ENCODE measurements at regions not wholly inside any gene's neighbourhood (a gene's known extent, or its start where the extent isn't known, plus 50 kb on each side); places are given as distances from the start of the nearest gene placed in this dataset.

DNA sequence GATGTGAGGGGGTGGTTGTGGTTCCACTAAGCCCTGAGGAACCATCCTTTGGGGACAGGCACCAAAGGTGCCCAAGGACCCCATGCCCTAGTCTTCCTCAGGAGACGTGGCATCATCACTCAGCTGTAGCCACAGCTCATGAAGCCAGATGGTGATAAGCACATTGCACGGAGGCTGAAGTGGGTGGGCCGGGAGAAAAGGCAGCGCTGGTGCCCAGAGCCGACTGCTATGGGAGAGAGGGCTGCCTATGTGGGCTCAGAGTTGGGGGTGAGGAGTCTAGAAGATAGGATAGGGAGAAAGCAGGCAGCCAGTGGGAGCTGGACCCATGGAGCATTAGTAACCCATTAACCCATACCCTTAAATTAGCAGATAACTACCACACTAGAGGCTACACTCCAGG lies 325.3 kb downstream of the RPS24 start:
- intact Hi-C loops (cut with micrococcal nuclease): no loop called here

DNA sequence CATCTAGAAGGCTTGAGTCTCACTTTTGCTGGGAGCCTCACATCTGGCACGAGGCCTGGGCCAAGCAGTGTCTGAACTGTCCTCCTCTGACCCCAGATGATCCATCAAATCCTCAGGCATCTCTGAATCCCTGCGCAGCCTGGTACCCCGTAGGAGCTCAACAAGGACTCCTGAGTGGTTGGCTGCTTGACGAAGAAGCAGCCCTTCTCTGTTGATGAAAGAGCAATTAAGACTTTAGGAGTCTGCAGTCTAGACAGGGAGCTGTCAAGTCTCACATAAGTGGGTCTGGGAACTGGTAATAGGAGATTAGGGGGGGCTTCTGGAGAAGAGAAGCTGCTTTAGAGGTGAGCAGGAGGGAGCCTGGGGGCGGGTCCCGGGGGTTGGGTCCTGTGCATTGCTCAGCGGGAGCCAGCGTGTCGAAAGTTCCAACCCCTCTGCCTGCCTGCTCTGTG lies 326.0 kb downstream of the RPS24 start:
- H3K9me3 Mint-ChIP-seq: no peaks in the 10 kb centered on the region
- no peak for DNase-seq
- H3K4me3 Mint-ChIP-seq: no peak overlapping the region
- H3K4me1 Mint-ChIP-seq (ENCODE audit: low read depth): peaks cover 13% of the 10 kb centered on the region
- no peak overlapping the region for H3K27ac Mint-ChIP-seq
- H3K36me3 Mint-ChIP-seq (ENCODE audit: low read depth): no peaks in the 10 kb centered on the region
- CTCF ChIA-PET: interaction anchor here (1.6 kb wide), 1 partner anchor 312 kb away, joined by 4 read pairs; no protein-coding TSS in a partner anchor
- no peaks in the 10 kb centered on the region for H3K27me3 Mint-ChIP-seq (ENCODE audit: low read depth)
- intact Hi-C loops (cut with micrococcal nuclease): no loop called here

More for the DNA sequence above, 325.3 kb downstream of the RPS24 start:
- no peaks in the 10 kb centered on the region for H3K9me3 Mint-ChIP-seq
- H3K4me3 Mint-ChIP-seq: no peak overlapping the region
- H3K4me1 Mint-ChIP-seq (ENCODE audit: low read depth): peaks cover 13% of the 10 kb centered on the region
- no peak overlapping the region for H3K27ac Mint-ChIP-seq
- H3K27me3 Mint-ChIP-seq (ENCODE audit: low read depth): no peaks in the 10 kb centered on the region
- no peaks in the 10 kb centered on the region for H3K36me3 Mint-ChIP-seq (ENCODE audit: low read depth)
- CTCF ChIA-PET: no interaction called here
- DNase-seq: no peak

- CTCF ChIA-PET: interaction anchor here (1.6 kb wide), 1 partner anchor 313 kb away, joined by 4 read pairs; no protein-coding TSS in a partner anchor
- H3K4me3 Mint-ChIP-seq: no peak overlapping the region
- H3K9me3 Mint-ChIP-seq: no peaks in the 10 kb centered on the region
- no peak for DNase-seq
- H3K27me3 Mint-ChIP-seq (ENCODE audit: low read depth): no peaks in the 10 kb centered on the region
- H3K27ac Mint-ChIP-seq: no peak overlapping the region
- no peaks in the 10 kb centered on the region for H3K36me3 Mint-ChIP-seq (ENCODE audit: low read depth)
- intact Hi-C loops (cut with micrococcal nuclease): no loop called here
- peaks cover 13% of the 10 kb centered on the region for H3K4me1 Mint-ChIP-seq (ENCODE audit: low read depth)
These were observed 326.6 kb downstream of the RPS24 start for GRCh38 chr10:78360284-78360683.

- Mint-ChIP-seq H3K27me3 (ENCODE audit: low read depth) (no peaks in the 10 kb centered on the region), H3K27ac (no peak overlapping the region), H3K9me3 (no peaks in the 10 kb centered on the region), H3K36me3 (ENCODE audit: low read depth) (no peaks in the 10 kb centered on the region), H3K4me3 (no peak overlapping the region), H3K4me1 (ENCODE audit: low read depth) (peaks cover 13% of the 10 kb centered on the region)
- peak; percentile 14 for DNase-seq
- CTCF ChIA-PET: interaction anchor here (1.6 kb wide), 1 partner anchor 313 kb away, joined by 4 read pairs; no protein-coding TSS in a partner anchor
- intact Hi-C loops (cut with micrococcal nuclease): no loop called here
These were observed 327.4 kb downstream of the RPS24 start for GRCh38 chr10:78361031-78361430.

DNA sequence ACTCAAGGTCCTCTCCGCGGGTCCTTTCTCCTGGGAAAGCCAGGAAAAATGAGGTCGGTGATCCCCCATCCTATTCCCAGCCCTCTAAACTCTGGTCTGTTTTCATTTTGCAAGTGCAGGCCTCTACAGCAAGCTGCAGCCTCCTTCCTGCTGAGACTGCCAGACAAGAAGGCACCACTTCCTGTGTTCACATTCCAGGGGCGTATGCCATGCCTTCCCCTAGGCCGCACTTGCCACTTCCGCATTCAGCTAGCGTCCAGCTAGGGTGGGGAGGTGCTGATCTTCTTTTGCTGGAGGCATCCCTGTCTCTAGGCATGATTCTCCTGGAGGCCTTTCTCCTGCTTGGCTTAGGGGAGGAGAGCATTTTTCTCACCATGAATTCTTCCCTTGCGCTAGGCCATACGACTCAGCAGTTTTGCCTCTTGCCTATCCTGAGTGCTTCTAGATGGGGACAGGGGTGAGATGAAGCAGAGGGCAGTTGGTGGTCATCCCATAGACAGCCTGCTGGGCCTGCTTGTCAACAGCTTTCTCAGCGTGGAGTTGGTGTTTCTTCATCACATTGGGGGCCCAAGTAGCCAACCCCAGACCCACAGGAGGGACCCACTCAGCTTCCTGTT lies 328.9 kb downstream of the RPS24 start:
- peak; percentile 25 for DNase-seq
- no peak overlapping the region for H3K4me3 Mint-ChIP-seq
- no peaks in the 10 kb centered on the region for H3K36me3 Mint-ChIP-seq (ENCODE audit: low read depth)
- peaks cover 13% of the 10 kb centered on the region for H3K4me1 Mint-ChIP-seq (ENCODE audit: low read depth)
- H3K27me3 Mint-ChIP-seq (ENCODE audit: low read depth): no peaks in the 10 kb centered on the region
- CTCF ChIA-PET: no interaction called here
- peak overlapping the region; percentile 60 for H3K27ac Mint-ChIP-seq
- intact Hi-C loops (cut with micrococcal nuclease): no loop called here
- no peaks in the 10 kb centered on the region for H3K9me3 Mint-ChIP-seq

DNA sequence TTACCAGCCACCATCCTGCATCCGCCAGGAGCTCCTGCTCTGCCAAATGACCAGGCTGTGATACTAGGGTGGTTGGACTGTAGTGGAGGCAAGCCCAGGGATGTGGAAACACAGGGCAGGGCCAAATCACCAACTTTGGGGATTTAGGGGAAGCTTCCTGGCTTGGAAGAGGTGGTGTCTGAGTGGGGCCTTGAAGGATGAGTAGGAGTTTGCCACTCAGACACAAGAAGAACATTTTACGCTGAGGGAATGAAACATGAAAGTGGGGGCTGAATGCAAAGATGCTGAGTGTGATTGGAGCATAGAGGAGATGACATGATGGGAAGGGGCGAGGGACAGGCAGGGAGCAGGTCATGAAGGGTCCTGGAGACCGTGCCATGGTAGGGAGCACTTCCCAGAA lies 329.5 kb downstream of the RPS24 start:
- no peak overlapping the region for H3K4me3 Mint-ChIP-seq
- no peaks in the 10 kb centered on the region for H3K36me3 Mint-ChIP-seq (ENCODE audit: low read depth)
- no peak for DNase-seq
- peaks cover 13% of the 10 kb centered on the region for H3K4me1 Mint-ChIP-seq (ENCODE audit: low read depth)
- intact Hi-C loops (cut with micrococcal nuclease): no loop called here
- H3K9me3 Mint-ChIP-seq: no peaks in the 10 kb centered on the region
- no peaks in the 10 kb centered on the region for H3K27me3 Mint-ChIP-seq (ENCODE audit: low read depth)
- CTCF ChIA-PET: no interaction called here
- H3K27ac Mint-ChIP-seq: no peak overlapping the region

- Mint-ChIP-seq H3K9me3 (no peaks in the 10 kb centered on the region), H3K27me3 (ENCODE audit: low read depth) (no peaks in the 10 kb centered on the region), H3K4me3 (no peak overlapping the region), H3K4me1 (ENCODE audit: low read depth) (peaks cover 13% of the 10 kb centered on the region), H3K36me3 (ENCODE audit: low read depth) (no peaks in the 10 kb centered on the region), H3K27ac (no peak overlapping the region)
- CTCF ChIA-PET: no interaction called here
- intact Hi-C loops (cut with micrococcal nuclease): no loop called here
- no peak for DNase-seq
These were observed 332.0 kb downstream of the RPS24 start for GRCh38 chr10:78365694-78366093.

GRCh38 chr10:78366663-78367411 lies 333.2 kb downstream of the RPS24 start:
- no peaks in the 10 kb centered on the region for H3K27me3 Mint-ChIP-seq (ENCODE audit: low read depth)
- intact Hi-C loops (cut with micrococcal nuclease): no loop called here
- H3K36me3 Mint-ChIP-seq (ENCODE audit: low read depth): no peaks in the 10 kb centered on the region
- H3K9me3 Mint-ChIP-seq: no peaks in the 10 kb centered on the region
- no peak overlapping the region for H3K4me3 Mint-ChIP-seq
- no peak for DNase-seq
- CTCF ChIA-PET: interaction anchor here (1.0 to 1.1 kb wide), 2 partner anchors 10 to 31 kb away, joined by 3 read pairs; no protein-coding TSS in a partner anchor
- H3K27ac Mint-ChIP-seq: no peak overlapping the region
- H3K4me1 Mint-ChIP-seq (ENCODE audit: low read depth): peaks cover 10% of the 10 kb centered on the region

DNA sequence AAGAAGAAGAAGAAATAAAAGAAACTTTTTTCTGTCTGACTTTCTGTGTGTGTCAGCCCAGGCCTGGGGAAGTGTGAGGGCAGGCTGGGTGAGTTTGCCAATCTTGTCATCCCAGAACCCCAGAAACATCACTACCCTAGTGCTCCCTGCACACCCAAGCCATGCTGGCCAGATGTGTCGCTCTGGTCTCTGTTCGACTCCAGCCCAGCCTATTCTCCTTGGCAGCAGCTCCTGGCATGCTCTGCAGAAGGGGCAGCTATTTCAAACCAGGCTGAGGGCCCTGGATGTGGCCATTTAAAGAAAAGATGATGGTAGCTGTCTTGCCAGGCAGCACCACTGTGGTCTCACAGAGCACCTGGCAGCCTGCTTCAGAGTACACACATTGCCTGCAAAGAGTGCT lies 334.1 kb downstream of the RPS24 start:
- Mint-ChIP-seq H3K4me1 (ENCODE audit: low read depth) (peaks cover 1% of the 10 kb centered on the region), H3K9me3 (no peaks in the 10 kb centered on the region), H3K4me3 (no peak overlapping the region), H3K36me3 (ENCODE audit: low read depth) (no peaks in the 10 kb centered on the region), H3K27me3 (ENCODE audit: low read depth) (no peaks in the 10 kb centered on the region), H3K27ac (no peak overlapping the region)
- CTCF ChIA-PET: interaction anchor here (1.0 kb wide), 1 partner anchor 9 kb away, joined by 3 read pairs; no protein-coding TSS in a partner anchor
- intact Hi-C loops (cut with micrococcal nuclease): no loop called here
- DNase-seq: no peak

DNA sequence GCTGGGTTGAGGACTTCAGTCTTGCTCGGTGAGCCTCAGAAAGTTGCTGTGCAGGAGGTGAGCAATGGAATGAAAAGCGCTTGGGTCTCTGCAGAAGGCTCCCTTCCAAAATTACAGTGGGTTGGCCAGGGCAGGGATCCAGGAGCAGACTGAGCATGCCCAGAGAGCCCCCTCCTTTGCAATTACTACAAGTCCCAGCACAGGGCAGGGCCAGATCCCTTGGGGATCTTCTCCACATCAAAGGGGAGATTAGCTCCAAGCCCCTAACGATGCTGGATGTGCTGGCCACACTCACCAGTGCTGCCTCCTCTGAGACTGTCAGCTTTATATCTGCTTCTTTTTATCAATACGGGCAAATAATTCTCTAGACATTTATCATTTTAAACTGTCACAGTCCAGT lies 337.5 kb downstream of the RPS24 start:
- CTCF ChIA-PET: no interaction called here
- Mint-ChIP-seq H3K4me3 (no peak overlapping the region), H3K27me3 (ENCODE audit: low read depth) (no peaks in the 10 kb centered on the region), H3K36me3 (ENCODE audit: low read depth) (no peaks in the 10 kb centered on the region), H3K27ac (no peak overlapping the region), H3K4me1 (ENCODE audit: low read depth) (no peaks in the 10 kb centered on the region), H3K9me3 (no peaks in the 10 kb centered on the region)
- no peak for DNase-seq
- intact Hi-C loops (cut with micrococcal nuclease): no loop called here

- CTCF ChIA-PET: no interaction called here
- intact Hi-C loops (cut with micrococcal nuclease): no loop called here
These were observed 339.1 kb downstream of the RPS24 start for GRCh38 chr10:78372806-78373205.

DNA sequence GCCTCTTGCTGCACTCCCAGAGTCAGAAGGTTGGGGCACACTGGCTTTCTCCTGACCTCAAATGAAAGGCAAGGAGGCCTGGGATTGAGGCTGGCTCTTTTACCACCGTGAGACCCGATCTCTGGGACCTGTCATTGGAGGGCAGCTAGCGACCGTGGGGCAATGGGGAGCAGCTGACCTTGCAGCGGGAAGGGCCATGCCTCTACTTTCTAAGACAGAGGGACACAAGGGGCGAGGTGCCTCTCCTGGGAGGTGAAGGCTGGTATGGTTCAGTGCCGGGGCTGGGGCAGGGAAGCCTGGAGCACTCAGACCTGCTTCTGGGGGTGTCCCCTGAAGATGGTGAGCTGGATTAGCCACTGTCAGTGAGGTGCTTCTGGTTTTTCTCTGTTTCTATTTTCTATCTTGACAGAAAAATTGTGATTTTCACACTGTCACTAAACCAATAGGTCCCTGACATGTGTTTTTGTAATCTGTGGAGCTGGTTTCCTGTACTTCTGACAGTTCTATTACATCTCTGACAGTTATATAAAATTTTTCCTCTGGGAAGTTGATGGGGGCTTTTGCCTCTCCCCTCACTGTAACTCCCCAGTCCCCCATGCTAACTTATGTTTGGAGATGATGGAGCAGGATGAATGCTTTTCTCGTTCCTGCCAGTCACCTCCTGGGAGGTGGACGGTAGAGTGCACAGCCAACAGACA lies 340.8 kb downstream of the RPS24 start:
- CTCF ChIA-PET: interaction anchor here (0.6 kb wide), 1 partner anchor 972 kb away, joined by 3 read pairs; the partner anchor contains the start of gene PPIF
- intact Hi-C loops (cut with micrococcal nuclease): no loop called here
- H3K9me3 Mint-ChIP-seq: no peaks in the 10 kb centered on the region
- no peaks in the 10 kb centered on the region for H3K27me3 Mint-ChIP-seq (ENCODE audit: low read depth)
- DNase-seq: no peak
- H3K4me1 Mint-ChIP-seq (ENCODE audit: low read depth): no peaks in the 10 kb centered on the region
- no peak overlapping the region for H3K27ac Mint-ChIP-seq
- H3K4me3 Mint-ChIP-seq: no peak overlapping the region
- H3K36me3 Mint-ChIP-seq (ENCODE audit: low read depth): no peaks in the 10 kb centered on the region

More at GRCh38 chr10:78372806-78373205, 339.1 kb downstream of the RPS24 start:
- H3K27me3 Mint-ChIP-seq (ENCODE audit: low read depth): no peaks in the 10 kb centered on the region
- no peaks in the 10 kb centered on the region for H3K4me1 Mint-ChIP-seq (ENCODE audit: low read depth)
- DNase-seq: no peak
- H3K4me3 Mint-ChIP-seq: no peak overlapping the region
- no peaks in the 10 kb centered on the region for H3K36me3 Mint-ChIP-seq (ENCODE audit: low read depth)
- no peak overlapping the region for H3K27ac Mint-ChIP-seq
- H3K9me3 Mint-ChIP-seq: no peaks in the 10 kb centered on the region

Data from activated naive CD4-positive, alpha-beta T cell treated with anti-CD3 and anti-CD28 coated beads for 36 hours (primary cell).